ENCODE measurements at regions not wholly inside any gene's neighbourhood (a gene's known extent, or its start where the extent isn't known, plus 50 kb on each side); places are given as distances from the start of the nearest gene placed in this dataset.

DNA sequence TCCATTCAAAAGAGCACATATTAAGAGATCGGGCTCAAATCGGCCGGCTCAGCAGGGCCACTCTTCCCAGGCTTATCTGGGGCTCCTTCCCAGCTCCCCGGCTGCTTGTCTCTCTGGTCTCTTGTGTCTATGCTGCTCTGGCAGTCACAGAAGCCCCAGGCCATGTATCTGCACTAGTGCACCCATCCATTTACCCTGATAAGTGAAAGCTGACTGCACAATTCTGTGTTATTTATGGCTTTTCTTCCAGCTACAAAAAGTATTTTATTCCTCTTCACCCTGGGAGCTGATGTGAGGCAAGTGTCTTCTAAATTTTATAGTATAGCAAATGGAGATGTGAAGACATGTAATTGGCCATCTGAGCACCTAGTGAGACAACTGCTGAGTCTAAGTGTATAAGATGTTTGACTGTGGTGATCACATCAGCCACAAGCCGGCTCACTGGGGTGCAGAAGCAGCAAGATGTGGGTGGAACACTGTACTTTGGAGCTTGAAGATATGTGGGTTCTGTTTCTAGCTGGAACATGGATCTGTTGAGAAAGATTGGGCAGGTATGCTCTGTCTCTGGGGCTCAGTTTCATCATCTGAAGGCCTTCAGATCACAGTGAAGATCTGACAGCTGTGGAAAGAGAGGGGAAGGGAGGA is 78.1 kb upstream of the MPHOSPH6 start:
- Histone ChIP-seq H3K4me1 (ENCODE audit: low read depth) (peaks cover 4% of the 10 kb centered on the region), H3K4me3 (no peak overlapping the region), H3K9me3 (ENCODE audit: low read depth) (no peaks in the 10 kb centered on the region), H3K27ac (no peak overlapping the region), H3K27me3 (no peaks in the 10 kb centered on the region), H3K36me3 (no peaks in the 10 kb centered on the region)
- no peak for DNase-seq (ENCODE audit: low read depth in 1 of 2, low spot score in 1 of 2)
- TF ChIP-seq, protein P1, sequence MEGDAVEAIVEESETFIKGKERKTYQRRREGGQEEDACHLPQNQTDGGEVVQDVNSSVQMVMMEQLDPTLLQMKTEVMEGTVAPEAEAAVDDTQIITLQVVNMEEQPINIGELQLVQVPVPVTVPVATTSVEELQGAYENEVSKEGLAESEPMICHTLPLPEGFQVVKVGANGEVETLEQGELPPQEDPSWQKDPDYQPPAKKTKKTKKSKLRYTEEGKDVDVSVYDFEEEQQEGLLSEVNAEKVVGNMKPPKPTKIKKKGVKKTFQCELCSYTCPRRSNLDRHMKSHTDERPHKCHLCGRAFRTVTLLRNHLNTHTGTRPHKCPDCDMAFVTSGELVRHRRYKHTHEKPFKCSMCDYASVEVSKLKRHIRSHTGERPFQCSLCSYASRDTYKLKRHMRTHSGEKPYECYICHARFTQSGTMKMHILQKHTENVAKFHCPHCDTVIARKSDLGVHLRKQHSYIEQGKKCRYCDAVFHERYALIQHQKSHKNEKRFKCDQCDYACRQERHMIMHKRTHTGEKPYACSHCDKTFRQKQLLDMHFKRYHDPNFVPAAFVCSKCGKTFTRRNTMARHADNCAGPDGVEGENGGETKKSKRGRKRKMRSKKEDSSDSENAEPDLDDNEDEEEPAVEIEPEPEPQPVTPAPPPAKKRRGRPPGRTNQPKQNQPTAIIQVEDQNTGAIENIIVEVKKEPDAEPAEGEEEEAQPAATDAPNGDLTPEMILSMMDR (IDR thresholded peaks at IDR 0.05; ENCODE audit: low read depth, low read length): no peak

DNA sequence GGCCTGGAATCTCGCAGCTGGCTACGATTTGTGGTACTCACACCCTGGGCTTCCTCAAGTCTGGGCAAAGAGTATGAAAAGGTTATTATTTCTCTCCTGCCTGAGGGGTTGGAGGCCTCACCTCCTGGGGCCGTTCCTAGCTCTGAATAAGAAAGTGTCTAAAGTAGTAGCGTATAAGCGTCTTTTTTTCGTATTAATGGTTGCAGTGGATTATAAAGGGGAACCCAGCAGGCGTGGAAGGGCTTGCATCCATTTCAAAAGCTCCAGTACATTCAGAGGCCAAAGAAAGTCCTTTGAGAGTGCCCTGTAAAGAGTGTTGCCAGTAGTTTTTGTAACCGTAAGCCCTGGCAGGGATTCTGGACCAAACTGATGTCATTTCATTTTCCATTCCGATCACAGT is 72.2 kb upstream of the MPHOSPH6 start:
- H3K27me3 ChIP-seq: peaks cover 7% of the 10 kb centered on the region
- TF ChIP-seq, protein P1 (IDR thresholded peaks at IDR 0.05; ENCODE audit: low read depth, low read length): no peak
- no peak overlapping the region for H3K4me3 ChIP-seq
- DNase-seq (ENCODE audit: low read depth in 1 of 2, low spot score in 1 of 2): no peak
- H3K27ac ChIP-seq: no peak overlapping the region
- no peaks in the 10 kb centered on the region for H3K36me3 ChIP-seq
- H3K9me3 ChIP-seq (ENCODE audit: low read depth): no peaks in the 10 kb centered on the region
- H3K4me1 ChIP-seq (ENCODE audit: low read depth): peaks cover 4% of the 10 kb centered on the region

DNA sequence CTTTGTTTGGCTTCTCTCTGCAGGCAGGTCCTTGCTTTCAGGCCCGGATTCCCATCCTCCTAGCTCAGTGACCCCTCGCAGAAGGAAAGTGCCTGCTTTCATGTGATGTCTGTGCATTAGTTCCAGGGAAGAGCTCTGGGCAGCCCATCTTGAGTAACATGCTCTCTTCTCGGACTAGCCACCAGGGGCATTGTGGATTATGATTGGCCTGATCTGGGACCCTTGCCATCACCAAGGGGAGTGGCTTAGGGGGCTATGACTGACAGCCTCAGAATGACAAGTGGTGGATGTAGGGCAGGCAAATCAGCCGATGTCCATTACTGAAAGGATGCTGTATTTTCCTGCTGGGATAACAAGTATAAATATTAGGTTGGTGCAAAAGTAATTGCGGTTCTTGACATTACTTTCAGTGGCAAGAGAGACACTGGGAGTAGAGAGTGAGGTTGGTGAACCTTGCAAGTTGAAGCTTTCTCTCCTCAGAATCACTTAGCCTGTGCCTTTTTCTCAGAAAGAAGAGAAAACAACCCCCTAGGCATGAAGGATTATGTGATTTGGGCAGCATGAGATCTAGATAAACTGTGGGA is 71.5 kb upstream of the MPHOSPH6 start:
- TF ChIP-seq, protein P1 (IDR thresholded peaks at IDR 0.05; ENCODE audit: low read depth, low read length): no peak
- no peak for DNase-seq (ENCODE audit: low read depth in 1 of 2, low spot score in 1 of 2)
- Histone ChIP-seq H3K36me3 (no peaks in the 10 kb centered on the region), H3K9me3 (ENCODE audit: low read depth) (no peaks in the 10 kb centered on the region), H3K27ac (no peak overlapping the region), H3K27me3 (peaks cover 9% of the 10 kb centered on the region), H3K4me3 (no peak overlapping the region), H3K4me1 (ENCODE audit: low read depth) (peaks cover 1% of the 10 kb centered on the region)

DNA sequence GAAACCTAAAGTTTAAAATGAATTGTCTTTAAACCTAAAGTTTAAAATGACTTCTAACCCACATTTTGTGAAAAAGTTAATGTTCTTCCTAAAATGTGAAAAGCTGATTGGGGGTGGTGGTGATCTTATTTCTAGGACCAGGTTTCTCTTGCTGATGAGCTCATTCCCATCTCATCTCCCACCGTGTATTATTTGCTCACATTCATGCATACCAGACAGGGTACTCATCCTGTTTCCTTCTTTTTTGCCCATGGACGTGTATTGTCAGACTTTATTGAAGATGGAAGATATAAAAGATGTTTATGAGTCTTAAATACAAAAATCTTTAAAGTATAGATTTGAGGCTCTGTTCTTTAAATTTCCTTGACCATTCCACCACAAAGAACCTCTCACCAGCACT is 70.1 kb upstream of the MPHOSPH6 start:
- Histone ChIP-seq H3K4me3 (no peak overlapping the region), H3K9me3 (ENCODE audit: low read depth) (no peaks in the 10 kb centered on the region), H3K27ac (no peak overlapping the region), H3K4me1 (ENCODE audit: low read depth) (no peaks in the 10 kb centered on the region), H3K27me3 (peaks cover 9% of the 10 kb centered on the region), H3K36me3 (no peaks in the 10 kb centered on the region)
- no peak for DNase-seq (ENCODE audit: low read depth in 1 of 2, low spot score in 1 of 2)
- TF ChIP-seq, protein P1 (IDR thresholded peaks at IDR 0.05; ENCODE audit: low read depth, low read length): no peak

DNA sequence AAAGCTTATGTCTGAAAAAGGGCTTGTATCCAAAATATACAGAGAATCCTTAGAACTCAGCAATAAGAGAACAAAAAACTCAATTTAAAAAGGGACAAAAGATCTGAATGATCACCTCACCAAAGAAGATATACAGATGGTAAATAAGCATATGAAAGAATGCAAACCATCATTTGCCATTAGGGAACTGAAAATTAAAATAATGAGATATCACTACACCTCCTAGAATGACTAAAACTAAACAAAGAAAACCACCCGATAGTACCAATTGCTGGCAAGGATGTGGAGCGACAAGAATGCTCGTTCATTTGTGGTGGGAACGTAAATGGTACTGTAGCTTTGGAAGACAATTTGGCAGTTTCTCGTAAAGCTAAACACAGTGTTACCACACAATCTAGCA is 66.9 kb upstream of the MPHOSPH6 start:
- DNase-seq (ENCODE audit: low read depth in 1 of 2, low spot score in 1 of 2): no peak
- no peaks in the 10 kb centered on the region for H3K4me1 ChIP-seq (ENCODE audit: low read depth)
- no peaks in the 10 kb centered on the region for H3K36me3 ChIP-seq
- no peak overlapping the region for H3K27ac ChIP-seq
- no peak overlapping the region for H3K4me3 ChIP-seq
- no peaks in the 10 kb centered on the region for H3K9me3 ChIP-seq (ENCODE audit: low read depth)
- TF ChIP-seq, protein P1 (IDR thresholded peaks at IDR 0.05; ENCODE audit: low read depth, low read length): no peak
- H3K27me3 ChIP-seq: peaks cover 9% of the 10 kb centered on the region
